Fibroblast of lung (primary cell): ENCODE measurements at regions not wholly inside any gene's neighbourhood (a gene's known extent, or its start where the extent isn't known, plus 50 kb on each side); places are given as distances from the start of the nearest gene placed in this dataset.
"Not testable (repeated sequence)": the region's sequence is repeated elsewhere in the genome, so short reads cannot be mapped to it uniquely, and the experiment has no call there.

ENCODE experiments used
- EZH2 ChIP-seq: IDR thresholded peaks from 2 replicates; pipeline ENCODE4 v1.5.1; 2012; ENCODE audit warnings: low read length, control low read depth, mild to moderate bottlenecking; ENCODE audit errors: missing control alignments
- TF ChIP-seq, protein P1 (sequence below), 2 donors: IDR thresholded peaks in 1 of 2; conservative IDR thresholded peaks in 1 of 2; 1 replicate in 1 of 2; 2 replicates in 1 of 2; pipeline ENCODE4 v1.5.1; 2011 to 2012; ENCODE audit warnings: low read length in 2 of 2, control low read depth in 1 of 2, inconsistent platforms in 1 of 2, low read depth in 1 of 2, mild to moderate bottlenecking in 1 of 2

DNA sequence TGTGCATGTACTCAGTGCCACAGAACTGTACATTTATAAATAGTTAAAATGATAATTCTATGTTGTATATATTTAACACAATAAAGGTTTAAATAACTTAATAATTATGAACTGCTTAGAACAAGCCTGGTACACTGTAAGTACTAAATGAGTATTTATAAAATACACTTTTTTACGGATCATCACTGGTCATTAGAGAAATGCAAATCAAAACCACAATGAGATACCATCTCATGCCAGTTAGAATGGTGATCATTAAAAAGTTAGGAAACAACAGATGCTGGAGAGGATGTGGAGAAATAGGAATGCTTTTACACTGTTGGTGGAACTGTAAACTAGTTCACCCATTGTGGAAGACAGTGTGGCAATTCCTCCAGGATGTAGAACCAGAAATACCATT, 74.4 kb upstream of the C3orf49 start:
- TF ChIP-seq, protein P1, sequence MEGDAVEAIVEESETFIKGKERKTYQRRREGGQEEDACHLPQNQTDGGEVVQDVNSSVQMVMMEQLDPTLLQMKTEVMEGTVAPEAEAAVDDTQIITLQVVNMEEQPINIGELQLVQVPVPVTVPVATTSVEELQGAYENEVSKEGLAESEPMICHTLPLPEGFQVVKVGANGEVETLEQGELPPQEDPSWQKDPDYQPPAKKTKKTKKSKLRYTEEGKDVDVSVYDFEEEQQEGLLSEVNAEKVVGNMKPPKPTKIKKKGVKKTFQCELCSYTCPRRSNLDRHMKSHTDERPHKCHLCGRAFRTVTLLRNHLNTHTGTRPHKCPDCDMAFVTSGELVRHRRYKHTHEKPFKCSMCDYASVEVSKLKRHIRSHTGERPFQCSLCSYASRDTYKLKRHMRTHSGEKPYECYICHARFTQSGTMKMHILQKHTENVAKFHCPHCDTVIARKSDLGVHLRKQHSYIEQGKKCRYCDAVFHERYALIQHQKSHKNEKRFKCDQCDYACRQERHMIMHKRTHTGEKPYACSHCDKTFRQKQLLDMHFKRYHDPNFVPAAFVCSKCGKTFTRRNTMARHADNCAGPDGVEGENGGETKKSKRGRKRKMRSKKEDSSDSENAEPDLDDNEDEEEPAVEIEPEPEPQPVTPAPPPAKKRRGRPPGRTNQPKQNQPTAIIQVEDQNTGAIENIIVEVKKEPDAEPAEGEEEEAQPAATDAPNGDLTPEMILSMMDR (conservative IDR thresholded peaks at IDR 0.05 in 1 of 2, IDR thresholded peaks at IDR 0.05 in 1 of 2; ENCODE audit: low read depth in 1 of 2, low read length in 2 of 2): not testable (repeated sequence)
- not testable (repeated sequence) for TF ChIP-seq EZH2
